CD4-positive, alpha-beta memory T cell (primary cell): ENCODE measurements at regions not wholly inside any gene's neighbourhood (a gene's known extent, or its start where the extent isn't known, plus 50 kb on each side); places are given as distances from the start of the nearest gene placed in this dataset.

Source experiments
- CTCF ChIA-PET: fragments of 350-600 bp; sonication (Branson Sonifier 250); formaldehyde crosslinking; loops from one replicate; lab custom pipeline; 2021; ENCODE audit warnings: inconsistent platforms; ENCODE audit not compliant: partially characterized antibody; lab: Charles Lee
- POLR2A ChIA-PET: fragments of 350-600 bp; sonication (Branson Sonifier 250); formaldehyde crosslinking; loops from one replicate; lab custom pipeline; 2021; ENCODE audit not compliant: partially characterized antibody; lab: Charles Lee
- DNase-seq, 5 donors: peaks; one replicate each; pipeline versions ENCODE4 v3.0.0 to v3.0.0-alpha.2; 2020 to 2022; ENCODE audit warnings: mixed read lengths in 1 of 5
- H3K27ac ChIP-seq: one replicate; pipeline ENCODE4 v1.7.0; 2013; ENCODE audit warnings: low read depth, low read length
- H3K27me3 ChIP-seq: 2 replicates; pipeline ENCODE4 v1.7.0; 2013; ENCODE audit warnings: mild to moderate bottlenecking, low read length, moderate library complexity; ENCODE audit not compliant: insufficient read depth
- H3K36me3 ChIP-seq: 2 replicates; pipeline ENCODE4 v1.7.0; 2013; ENCODE audit warnings: mild to moderate bottlenecking, low read length, moderate library complexity; ENCODE audit not compliant: insufficient read depth
- H3K4me1 ChIP-seq: 2 replicates; pipeline ENCODE4 v1.7.0; 2013; ENCODE audit warnings: mild to moderate bottlenecking, low read length, moderate library complexity; ENCODE audit not compliant: insufficient read depth
- H3K4me3 ChIP-seq, 2 donors: one replicate each; pipeline ENCODE4 v1.7.0; 2013; ENCODE audit warnings: low read length in 2 of 2, mild to moderate bottlenecking in 1 of 2
- H3K9me3 ChIP-seq, 2 donors: one replicate each; pipeline ENCODE4 v1.7.0; 2013; ENCODE audit warnings: low read length in 2 of 2, control low read depth in 1 of 2; ENCODE audit not compliant: control insufficient read depth in 1 of 2
- H3K27ac Mint-ChIP-seq, 7 donors: one replicate each; pipeline ENCODE4 v1.8.0; 2020 to 2021; ENCODE audit warnings: mixed read lengths in 7 of 7, mild to moderate bottlenecking in 6 of 7, inconsistent platforms in 3 of 7, moderate library complexity in 3 of 7
- H3K27me3 Mint-ChIP-seq, 2 donors: one replicate each; pipeline ENCODE4 v1.8.0; 2020 to 2021; ENCODE audit warnings: mixed read lengths in 2 of 2
- H3K36me3 Mint-ChIP-seq, 2 donors: one replicate each; pipeline ENCODE4 v1.8.0; 2020 to 2021; ENCODE audit warnings: mixed read lengths in 2 of 2, inconsistent platforms in 1 of 2, mild to moderate bottlenecking in 1 of 2
- H3K4me1 Mint-ChIP-seq, 4 donors: one replicate each; pipeline ENCODE4 v1.8.0; 2020 to 2021; ENCODE audit warnings: mixed read lengths in 4 of 4, mild to moderate bottlenecking in 1 of 4
- H3K4me3 Mint-ChIP-seq, 8 donors: one replicate each; pipeline ENCODE4 v1.8.0; 2020 to 2021; ENCODE audit warnings: mixed read lengths in 8 of 8, mild to moderate bottlenecking in 7 of 8, moderate library complexity in 6 of 8, inconsistent platforms in 3 of 8
- H3K9me3 Mint-ChIP-seq, 8 donors: one replicate each; pipeline ENCODE4 v1.8.0; 2020 to 2021; ENCODE audit warnings: mixed read lengths in 8 of 8, mild to moderate bottlenecking in 5 of 8, inconsistent platforms in 3 of 8, moderate library complexity in 1 of 8
- intact Hi-C: fragments of 100-400 bp; cut with micrococcal nuclease; formaldehyde crosslinking; loops from one replicate; pipeline ENCODE4 v1.15.1; 2023

GRCh38 chr20:20938131-20938530, 168.0 kb downstream of the LINC00237 start:
- intact Hi-C loops = no loop called here
- Mint-ChIP-seq H3K27ac (no peak overlapping the region), H3K4me1 (no peaks in the 10 kb centered on the region), H3K4me3 (no peak overlapping the region), H3K9me3 (peaks cover 0 to 2% (median 0%) of the 10 kb centered on the region in 8 donors), H3K27me3 (peaks cover 3 to 5% of the 10 kb centered on the region in 2 donors), H3K36me3 (no peaks in the 10 kb centered on the region)
- ChIA-PET POLR2A (no interaction called here), CTCF (no interaction called here)
- Histone ChIP-seq H3K9me3 (no peaks in the 10 kb centered on the region), H3K4me1 (no peaks in the 10 kb centered on the region), H3K27me3 (no peaks in the 10 kb centered on the region), H3K4me3 (no peak overlapping the region), H3K36me3 (no peaks in the 10 kb centered on the region), H3K27ac (no peak overlapping the region)
- DNase-seq = no peak

- H3K36me3 Mint-ChIP-seq = no peaks in the 10 kb centered on the region
- peaks cover 2% of the 10 kb centered on the region in 2 donors for H3K27me3 Mint-ChIP-seq
- POLR2A ChIA-PET = no interaction called here
- DNase-seq = no peak
- Histone ChIP-seq H3K36me3 (no peaks in the 10 kb centered on the region), H3K27ac (no peak overlapping the region), H3K4me1 (no peaks in the 10 kb centered on the region), H3K27me3 (no peaks in the 10 kb centered on the region), H3K4me3 (no peak overlapping the region), H3K9me3 (no peaks in the 10 kb centered on the region)
- peaks cover 0 to 2% (median 0%) of the 10 kb centered on the region in 8 donors for H3K9me3 Mint-ChIP-seq
- H3K4me3 Mint-ChIP-seq = no peak overlapping the region
- CTCF ChIA-PET = no interaction called here
- intact Hi-C loops = no loop called here
- no peaks in the 10 kb centered on the region for H3K4me1 Mint-ChIP-seq
- H3K27ac Mint-ChIP-seq = no peak overlapping the region
Observed at GRCh38 chr20:20933142-20933958, 172.8 kb downstream of the LINC00237 start.

DNA sequence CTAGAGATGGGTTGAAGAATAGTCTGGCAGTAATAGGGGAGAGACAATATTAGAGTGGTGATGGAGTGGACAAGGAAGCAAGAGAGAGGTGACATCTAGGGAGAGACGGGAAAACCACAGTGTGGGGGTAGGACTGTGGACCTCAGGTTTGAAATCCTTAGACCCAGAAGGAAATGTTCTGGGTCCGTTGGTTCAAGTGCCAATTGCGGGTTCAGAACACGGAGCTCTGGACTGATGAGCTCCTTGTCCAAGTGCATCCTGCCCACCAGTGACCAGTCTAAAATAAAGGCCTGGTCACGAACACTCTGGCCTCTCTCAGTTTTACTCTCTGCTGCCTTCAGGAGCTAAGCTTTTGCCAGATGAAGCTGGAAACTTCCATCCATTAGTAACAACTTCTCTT, 174.0 kb downstream of the LINC00237 start:
- CTCF ChIA-PET = no interaction called here
- no peaks in the 10 kb centered on the region for H3K4me1 Mint-ChIP-seq
- Histone ChIP-seq H3K4me1 (no peaks in the 10 kb centered on the region), H3K9me3 (no peaks in the 10 kb centered on the region), H3K4me3 (no peak overlapping the region), H3K27me3 (no peaks in the 10 kb centered on the region), H3K27ac (no peak overlapping the region), H3K36me3 (no peaks in the 10 kb centered on the region)
- POLR2A ChIA-PET = no interaction called here
- peaks cover 0 to 2% of the 10 kb centered on the region in 2 donors for H3K27me3 Mint-ChIP-seq
- peaks cover 0 to 2% (median 0%) of the 10 kb centered on the region in 8 donors for H3K9me3 Mint-ChIP-seq
- H3K36me3 Mint-ChIP-seq = no peaks in the 10 kb centered on the region
- H3K27ac Mint-ChIP-seq = no peak overlapping the region
- no peak overlapping the region for H3K4me3 Mint-ChIP-seq
- intact Hi-C loops = no loop called here
- no peak for DNase-seq

- Histone ChIP-seq H3K27me3 (no peaks in the 10 kb centered on the region), H3K4me3 (no peak overlapping the region), H3K9me3 (no peaks in the 10 kb centered on the region), H3K36me3 (no peaks in the 10 kb centered on the region), H3K4me1 (no peaks in the 10 kb centered on the region), H3K27ac (no peak overlapping the region)
- intact Hi-C loops = no loop called here
- Mint-ChIP-seq H3K27ac (no peak overlapping the region), H3K4me3 (no peak overlapping the region), H3K9me3 (peaks cover 0 to 2% (median 0%) of the 10 kb centered on the region in 8 donors), H3K4me1 (no peaks in the 10 kb centered on the region), H3K36me3 (no peaks in the 10 kb centered on the region), H3K27me3 (peaks cover 0 to 2% of the 10 kb centered on the region in 2 donors)
- CTCF ChIA-PET = no interaction called here
- DNase-seq = no peak
- POLR2A ChIA-PET = no interaction called here
Observed at GRCh38 chr20:20931632-20932031, 174.5 kb downstream of the LINC00237 start.

- ChIA-PET POLR2A (no interaction called here), CTCF (no interaction called here)
- H3K27me3 ChIP-seq = no peaks in the 10 kb centered on the region
Observed at GRCh38 chr20:20931024-20931423, 175.1 kb downstream of the LINC00237 start.

DNA sequence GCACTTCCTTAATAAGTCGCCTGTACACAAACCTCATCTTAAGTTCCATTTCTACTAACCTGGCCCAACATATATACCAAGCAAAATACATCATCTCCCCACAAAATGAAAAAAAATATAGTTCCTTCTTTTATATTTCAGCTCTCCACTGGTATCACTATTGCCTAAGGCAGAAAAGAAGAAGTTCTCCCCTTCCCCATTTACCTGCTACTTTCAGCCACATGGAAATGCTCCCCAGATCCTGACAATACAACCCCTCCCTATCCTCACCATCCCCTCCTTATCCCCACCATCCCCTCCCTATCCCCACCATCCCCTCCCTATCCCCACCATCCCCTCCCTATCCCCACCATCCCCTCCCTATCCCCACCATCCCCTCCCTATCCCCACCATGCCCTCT, 175.7 kb downstream of the LINC00237 start:
- no peak for DNase-seq
- Mint-ChIP-seq H3K36me3 (no peaks in the 10 kb centered on the region), H3K27me3 (peaks cover 0 to 2% of the 10 kb centered on the region in 2 donors), H3K27ac (no peak overlapping the region), H3K4me3 (no peak overlapping the region), H3K4me1 (no peaks in the 10 kb centered on the region), H3K9me3 (peaks cover 0 to 2% (median 0%) of the 10 kb centered on the region in 8 donors)
- no peaks in the 10 kb centered on the region for H3K36me3 ChIP-seq
- POLR2A ChIA-PET = no interaction called here
- H3K9me3 ChIP-seq = no peaks in the 10 kb centered on the region
- CTCF ChIA-PET = no interaction called here
- intact Hi-C loops = no loop called here
- no peak overlapping the region for H3K4me3 ChIP-seq
- H3K27me3 ChIP-seq = no peaks in the 10 kb centered on the region
- H3K4me1 ChIP-seq = no peaks in the 10 kb centered on the region
- no peak overlapping the region for H3K27ac ChIP-seq

More at GRCh38 chr20:20931024-20931423, 175.1 kb downstream of the LINC00237 start:
- no peak overlapping the region for H3K27ac Mint-ChIP-seq
- no peaks in the 10 kb centered on the region for H3K36me3 Mint-ChIP-seq
- H3K27me3 Mint-ChIP-seq = peaks cover 0 to 2% of the 10 kb centered on the region in 2 donors
- H3K36me3 ChIP-seq = no peaks in the 10 kb centered on the region
- no peak overlapping the region for H3K4me3 Mint-ChIP-seq
- no peak for DNase-seq
- no peak overlapping the region for H3K4me3 ChIP-seq
- no peaks in the 10 kb centered on the region for H3K4me1 Mint-ChIP-seq
- H3K27ac ChIP-seq = no peak overlapping the region
- H3K4me1 ChIP-seq = no peaks in the 10 kb centered on the region
- no peaks in the 10 kb centered on the region for H3K9me3 ChIP-seq
- peaks cover 0 to 2% (median 0%) of the 10 kb centered on the region in 8 donors for H3K9me3 Mint-ChIP-seq
- intact Hi-C loops = no loop called here

DNA sequence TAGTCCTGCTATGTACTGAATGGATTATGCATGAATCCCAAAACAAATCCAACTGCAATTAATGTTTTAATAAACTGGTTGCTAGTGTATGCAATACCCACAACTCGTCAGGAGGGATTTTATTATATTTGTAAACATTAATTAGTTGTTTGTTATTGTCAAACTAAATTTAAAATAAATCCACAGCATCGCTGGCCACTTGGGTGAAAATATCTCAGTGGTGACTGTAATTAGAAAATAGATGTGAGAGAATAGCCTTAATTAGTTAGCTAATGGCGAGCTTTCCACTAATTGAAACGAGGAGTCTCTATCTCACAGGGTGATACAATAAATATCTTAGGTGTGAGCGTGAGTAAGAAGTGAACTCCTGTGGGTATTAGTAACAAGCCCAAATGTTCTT, 176.8 kb downstream of the LINC00237 start:
- no peaks in the 10 kb centered on the region for H3K36me3 Mint-ChIP-seq
- Histone ChIP-seq H3K4me1 (no peaks in the 10 kb centered on the region), H3K27ac (no peak overlapping the region), H3K36me3 (no peaks in the 10 kb centered on the region), H3K9me3 (no peaks in the 10 kb centered on the region), H3K4me3 (no peak overlapping the region), H3K27me3 (no peaks in the 10 kb centered on the region)
- H3K27me3 Mint-ChIP-seq = peaks cover 0 to 2% of the 10 kb centered on the region in 2 donors
- peaks cover 0 to 2% (median 0%) of the 10 kb centered on the region in 8 donors for H3K9me3 Mint-ChIP-seq
- intact Hi-C loops = no loop called here
- H3K4me1 Mint-ChIP-seq = no peaks in the 10 kb centered on the region
- no peak for DNase-seq
- no peak overlapping the region for H3K27ac Mint-ChIP-seq
- POLR2A ChIA-PET = no interaction called here
- H3K4me3 Mint-ChIP-seq = no peak overlapping the region
- CTCF ChIA-PET = no interaction called here
